CD14-positive monocyte (primary cell): ENCODE measurements at regions not wholly inside any gene's neighbourhood (a gene's known extent, or its start where the extent isn't known, plus 50 kb on each side); places are given as distances from the start of the nearest gene placed in this dataset.

ENCODE experiments used
- DNase-seq, 3 donors: peaks; one replicate each; pipeline ENCODE4 v3.0.0-alpha.2; 2011 to 2022
- H2AFZ ChIP-seq: 2 replicates; pipeline ENCODE4 v1.6.0; 2012; ENCODE audit warnings: mild to moderate bottlenecking, low read depth, low read length, inconsistent platforms; ENCODE audit not compliant: insufficient read depth, poor library complexity, severe bottlenecking
- H3K27ac ChIP-seq, 2 donors: 1 replicate in 1 of 2; 2 replicates in 1 of 2; pipeline ENCODE4 v1.5.1; 2012 to 2013; ENCODE audit warnings: low read length in 2 of 2, control low read depth in 1 of 2, inconsistent platforms in 1 of 2, low read depth in 1 of 2, mild to moderate bottlenecking in 1 of 2
- H3K27me3 ChIP-seq, 2 donors: one replicate each; pipeline versions ENCODE4 v1.6.0 to v1.6.1; 2011 to 2013; ENCODE audit warnings: low read length in 2 of 2; ENCODE audit not compliant: control insufficient read depth in 2 of 2, insufficient read depth in 2 of 2
- H3K36me3 ChIP-seq, 2 donors: replicated peaks in 1 of 2; 1 replicate in 1 of 2; 2 replicates in 1 of 2; pipeline versions ENCODE4 v1.5.1 to v1.6.1; 2012 to 2013; ENCODE audit warnings: low read length in 2 of 2, control low read depth in 1 of 2, inconsistent platforms in 1 of 2, mild to moderate bottlenecking in 1 of 2; ENCODE audit not compliant: insufficient read depth in 2 of 2, control insufficient read depth in 1 of 2
- H3K4me1 ChIP-seq, 2 donors: 1 replicate in 1 of 2; 2 replicates in 1 of 2; pipeline versions ENCODE4 v1.5.1 to v1.6.1; 2012 to 2013; ENCODE audit warnings: low read length in 2 of 2, control low read depth in 1 of 2, inconsistent platforms in 1 of 2, mild to moderate bottlenecking in 1 of 2, moderate library complexity in 1 of 2; ENCODE audit not compliant: insufficient read depth in 2 of 2, control insufficient read depth in 1 of 2
- H3K4me2 ChIP-seq: replicated peaks from 2 replicates; pipeline ENCODE3; 2012; ENCODE audit warnings: low read length, moderate library complexity, mild to moderate bottlenecking; ENCODE audit not compliant: poor library complexity, severe bottlenecking; ENCODE audit errors: extremely low read depth
- H3K4me3 ChIP-seq, 3 experiments: fragments of 200-600 bp in 1 of 3; sonication (generic) in 1 of 3; replicated peaks in 1 of 3; 1 replicate in 2 of 3; 2 replicates in 1 of 3; pipeline ENCODE4 v1.5.1; 2011 to 2013; ENCODE audit warnings: low read length in 3 of 3, mild to moderate bottlenecking in 3 of 3, control low read depth in 2 of 3, low read depth in 2 of 3, inconsistent platforms in 1 of 3, moderate library complexity in 1 of 3
- H3K79me2 ChIP-seq: 2 replicates; pipeline ENCODE4 v1.6.0; 2012; ENCODE audit warnings: mild to moderate bottlenecking, control low read depth, inconsistent platforms, low read length, moderate library complexity; ENCODE audit not compliant: insufficient read depth
- H3K9ac ChIP-seq: 2 replicates; pipeline ENCODE4 v1.6.0; 2017; ENCODE audit warnings: low read length, mild to moderate bottlenecking; ENCODE audit not compliant: insufficient read depth, poor library complexity, severe bottlenecking
- H3K9me3 ChIP-seq, 2 donors: replicated peaks in 1 of 2; 1 replicate in 1 of 2; 2 replicates in 1 of 2; pipeline versions ENCODE4 v1.5.1 to v1.6.1; 2012 to 2013; ENCODE audit warnings: low read length in 2 of 2, control low read depth in 1 of 2; ENCODE audit not compliant: control insufficient read depth in 1 of 2, insufficient read depth in 1 of 2
- H4K20me1 ChIP-seq: 2 replicates; pipeline ENCODE4 v1.6.0; 2012; ENCODE audit warnings: mild to moderate bottlenecking, low read length, control low read depth, moderate library complexity; ENCODE audit not compliant: insufficient read depth
- H3K27ac Mint-ChIP-seq, 7 donors: one replicate each; pipeline ENCODE4 v1.8.0; 2020; ENCODE audit warnings: mild to moderate bottlenecking in 7 of 7, mixed read lengths in 7 of 7, moderate library complexity in 6 of 7, inconsistent platforms in 2 of 7
- H3K27me3 Mint-ChIP-seq, 3 donors: one replicate each; pipeline ENCODE4 v1.8.0; 2021 to 2022; ENCODE audit warnings: low read depth in 3 of 3, mild to moderate bottlenecking in 3 of 3, mixed read lengths in 3 of 3, moderate library complexity in 3 of 3, inconsistent platforms in 1 of 3
- H3K36me3 Mint-ChIP-seq, 2 donors: one replicate each; pipeline ENCODE4 v1.8.0; 2020; ENCODE audit warnings: mixed read lengths in 2 of 2, inconsistent platforms in 1 of 2, mild to moderate bottlenecking in 1 of 2
- H3K4me1 Mint-ChIP-seq: one replicate; pipeline ENCODE4 v1.8.0; 2020; ENCODE audit warnings: mild to moderate bottlenecking, mixed read lengths
- H3K4me3 Mint-ChIP-seq, 2 donors: one replicate each; pipeline ENCODE4 v1.8.0; 2020; ENCODE audit warnings: mild to moderate bottlenecking in 2 of 2, mixed read lengths in 2 of 2, moderate library complexity in 1 of 2
- H3K9me3 Mint-ChIP-seq, 7 donors: one replicate each; pipeline ENCODE4 v1.8.0; 2020 to 2022; ENCODE audit warnings: mixed read lengths in 7 of 7, mild to moderate bottlenecking in 6 of 7, moderate library complexity in 6 of 7, inconsistent platforms in 2 of 7
- intact Hi-C, 2 donors: fragments of 100-400 bp; cut with micrococcal nuclease; formaldehyde crosslinking; loops; one replicate each; pipeline versions ENCODE4 v1.15.0 to v1.15.1; 2023
- TF ChIP-seq, protein P1 (sequence below): fragments of 200-600 bp; IDR thresholded peaks from one replicate; pipeline ENCODE4 v1.8.0; 2022; ENCODE audit warnings: antibody characterized with exemption, mild to moderate bottlenecking

- intact Hi-C loops: no loop called here
- no peak for DNase-seq
- no peaks in the 10 kb centered on the region for H3K79me2 ChIP-seq
Measured at GRCh38 chr18:30650499-30650898, 392.0 kb downstream of the DSC3 start.

DNA sequence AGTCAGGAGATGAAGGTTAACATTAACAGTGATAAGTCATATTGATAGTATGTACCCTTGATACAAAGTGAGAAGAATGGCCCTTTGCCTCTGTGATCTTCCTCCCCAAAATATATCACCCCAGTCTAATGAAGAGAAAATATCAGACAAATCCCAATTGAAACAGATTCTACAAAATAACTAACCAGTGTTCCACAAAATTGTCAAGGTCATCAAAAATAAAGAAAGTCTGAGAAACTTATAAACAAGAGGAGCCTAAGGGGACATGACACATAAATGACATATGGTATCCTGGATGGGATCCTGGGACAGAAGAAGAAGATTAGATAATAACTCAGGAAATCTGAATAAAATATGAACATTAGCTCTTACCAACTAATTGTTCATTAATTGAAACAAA is 398.4 kb downstream of the DSC3 start:
- no peak overlapping the region for H3K4me3 Mint-ChIP-seq
- no peaks in the 10 kb centered on the region for H3K36me3 Mint-ChIP-seq
- no peak overlapping the region for H3K27ac ChIP-seq
- H2AFZ ChIP-seq: no peak overlapping the region
- H3K27ac Mint-ChIP-seq: no peak overlapping the region
- TF ChIP-seq, protein P1, sequence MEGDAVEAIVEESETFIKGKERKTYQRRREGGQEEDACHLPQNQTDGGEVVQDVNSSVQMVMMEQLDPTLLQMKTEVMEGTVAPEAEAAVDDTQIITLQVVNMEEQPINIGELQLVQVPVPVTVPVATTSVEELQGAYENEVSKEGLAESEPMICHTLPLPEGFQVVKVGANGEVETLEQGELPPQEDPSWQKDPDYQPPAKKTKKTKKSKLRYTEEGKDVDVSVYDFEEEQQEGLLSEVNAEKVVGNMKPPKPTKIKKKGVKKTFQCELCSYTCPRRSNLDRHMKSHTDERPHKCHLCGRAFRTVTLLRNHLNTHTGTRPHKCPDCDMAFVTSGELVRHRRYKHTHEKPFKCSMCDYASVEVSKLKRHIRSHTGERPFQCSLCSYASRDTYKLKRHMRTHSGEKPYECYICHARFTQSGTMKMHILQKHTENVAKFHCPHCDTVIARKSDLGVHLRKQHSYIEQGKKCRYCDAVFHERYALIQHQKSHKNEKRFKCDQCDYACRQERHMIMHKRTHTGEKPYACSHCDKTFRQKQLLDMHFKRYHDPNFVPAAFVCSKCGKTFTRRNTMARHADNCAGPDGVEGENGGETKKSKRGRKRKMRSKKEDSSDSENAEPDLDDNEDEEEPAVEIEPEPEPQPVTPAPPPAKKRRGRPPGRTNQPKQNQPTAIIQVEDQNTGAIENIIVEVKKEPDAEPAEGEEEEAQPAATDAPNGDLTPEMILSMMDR: no peak
- H3K4me2 ChIP-seq: no peak overlapping the region
- H3K9me3 ChIP-seq: no peaks in the 10 kb centered on the region
- no peak overlapping the region for H3K4me3 ChIP-seq
- intact Hi-C loops: no loop called here
- no peaks in the 10 kb centered on the region for H3K4me1 Mint-ChIP-seq
- H3K9ac ChIP-seq: no peak overlapping the region
- H3K27me3 Mint-ChIP-seq: no peaks in the 10 kb centered on the region
- DNase-seq: no peak
- H3K9me3 Mint-ChIP-seq: peaks cover 0 to 3% (median 0%) of the 10 kb centered on the region in 7 donors
- no peaks in the 10 kb centered on the region for H3K27me3 ChIP-seq
- no peaks in the 10 kb centered on the region for H4K20me1 ChIP-seq
- H3K36me3 ChIP-seq: no peaks in the 10 kb centered on the region
- H3K4me1 ChIP-seq: no peaks in the 10 kb centered on the region
- no peaks in the 10 kb centered on the region for H3K79me2 ChIP-seq

More at GRCh38 chr18:30650499-30650898, 392.0 kb downstream of the DSC3 start:
- TF ChIP-seq, protein P1: peak; percentile 9
- Histone ChIP-seq H3K9ac (no peak overlapping the region), H3K4me1 (no peaks in the 10 kb centered on the region), H3K27ac (no peak overlapping the region), H3K36me3 (no peaks in the 10 kb centered on the region), H3K9me3 (no peaks in the 10 kb centered on the region), H2AFZ (no peak overlapping the region), H4K20me1 (no peaks in the 10 kb centered on the region), H3K27me3 (no peaks in the 10 kb centered on the region), H3K4me3 (no peak overlapping the region), H3K4me2 (no peak overlapping the region)
- H3K36me3 Mint-ChIP-seq: no peaks in the 10 kb centered on the region
- H3K27me3 Mint-ChIP-seq: no peaks in the 10 kb centered on the region
- no peak overlapping the region for H3K4me3 Mint-ChIP-seq
- H3K9me3 Mint-ChIP-seq: no peaks in the 10 kb centered on the region
- H3K4me1 Mint-ChIP-seq: no peaks in the 10 kb centered on the region
- H3K27ac Mint-ChIP-seq: no peak overlapping the region
